GM12865 (cell line): ENCODE measurements at regions not wholly inside any gene's neighbourhood (a gene's known extent, or its start where the extent isn't known, plus 50 kb on each side); places are given as distances from the start of the nearest gene placed in this dataset.
"Not testable (repeated sequence)": the region's sequence is repeated elsewhere in the genome, so short reads cannot be mapped to it uniquely, and the experiment has no call there.

ENCODE experiments used
- DNase-seq: peaks from one replicate; pipeline ENCODE4 v3.0.0; 2010; ENCODE audit warnings: low read depth
- H3K4me3 ChIP-seq: 2 replicates; pipeline ENCODE4 v1.5.1; 2011; ENCODE audit warnings: mild to moderate bottlenecking, low read depth, low read length, control low read depth
- TF ChIP-seq, protein P1 (sequence below): IDR thresholded peaks from 2 replicates; pipeline ENCODE4 v1.5.1; 2011; ENCODE audit warnings: low read length, control low read depth, low read depth, inconsistent platforms; ENCODE audit not compliant: insufficient read depth; ENCODE audit errors: missing control alignments

GRCh38 chr9:19879062-19879461 lies 90.2 kb upstream of the SLC24A2 start:
- no peak for DNase-seq
- H3K4me3 ChIP-seq: no peak overlapping the region
- TF ChIP-seq, protein P1, sequence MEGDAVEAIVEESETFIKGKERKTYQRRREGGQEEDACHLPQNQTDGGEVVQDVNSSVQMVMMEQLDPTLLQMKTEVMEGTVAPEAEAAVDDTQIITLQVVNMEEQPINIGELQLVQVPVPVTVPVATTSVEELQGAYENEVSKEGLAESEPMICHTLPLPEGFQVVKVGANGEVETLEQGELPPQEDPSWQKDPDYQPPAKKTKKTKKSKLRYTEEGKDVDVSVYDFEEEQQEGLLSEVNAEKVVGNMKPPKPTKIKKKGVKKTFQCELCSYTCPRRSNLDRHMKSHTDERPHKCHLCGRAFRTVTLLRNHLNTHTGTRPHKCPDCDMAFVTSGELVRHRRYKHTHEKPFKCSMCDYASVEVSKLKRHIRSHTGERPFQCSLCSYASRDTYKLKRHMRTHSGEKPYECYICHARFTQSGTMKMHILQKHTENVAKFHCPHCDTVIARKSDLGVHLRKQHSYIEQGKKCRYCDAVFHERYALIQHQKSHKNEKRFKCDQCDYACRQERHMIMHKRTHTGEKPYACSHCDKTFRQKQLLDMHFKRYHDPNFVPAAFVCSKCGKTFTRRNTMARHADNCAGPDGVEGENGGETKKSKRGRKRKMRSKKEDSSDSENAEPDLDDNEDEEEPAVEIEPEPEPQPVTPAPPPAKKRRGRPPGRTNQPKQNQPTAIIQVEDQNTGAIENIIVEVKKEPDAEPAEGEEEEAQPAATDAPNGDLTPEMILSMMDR: no peak

DNA sequence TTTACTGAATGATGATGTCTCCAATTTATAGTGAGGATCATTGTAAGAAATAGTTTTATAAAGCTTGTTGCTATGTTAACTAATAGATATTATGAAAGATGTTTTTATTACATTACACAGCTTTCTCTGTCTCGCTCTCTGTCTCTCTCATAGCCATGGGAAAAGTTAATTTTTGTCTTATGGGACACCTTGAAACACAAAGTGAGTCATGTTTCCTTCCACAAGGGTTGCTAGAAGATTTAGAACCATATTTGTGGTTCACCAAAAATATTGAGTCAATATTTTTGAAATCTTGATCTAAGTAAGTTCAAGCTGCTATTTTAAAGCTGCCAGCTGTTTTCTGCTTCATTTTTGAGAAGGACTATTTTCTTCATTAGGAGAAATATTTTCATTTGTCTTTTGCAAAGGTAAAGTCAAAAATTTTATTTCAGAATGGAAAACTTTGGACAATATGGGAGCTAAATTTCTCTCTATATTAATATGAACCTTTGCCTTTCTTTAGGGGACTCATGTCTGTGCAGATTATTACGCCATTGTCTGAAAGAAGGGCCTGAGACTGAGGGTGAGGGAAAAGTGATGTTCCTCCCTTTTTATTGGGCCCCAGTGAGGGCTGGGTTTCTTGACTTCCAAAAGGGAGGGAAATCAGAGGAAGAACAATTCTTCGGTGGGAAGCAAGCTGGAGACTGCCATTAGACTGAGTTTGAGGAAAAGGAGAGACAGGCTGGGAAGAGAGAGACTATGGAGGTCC lies 87.9 kb upstream of the SLC24A2 start:
- no peak overlapping the region for H3K4me3 ChIP-seq
- no peak for DNase-seq
- TF ChIP-seq, protein P1: no peak

- TF ChIP-seq, protein P1: no peak
- no peak for DNase-seq
- no peak overlapping the region for H3K4me3 ChIP-seq
Measured at GRCh38 chr9:19875291-19875920, 86.6 kb upstream of the SLC24A2 start.

DNA sequence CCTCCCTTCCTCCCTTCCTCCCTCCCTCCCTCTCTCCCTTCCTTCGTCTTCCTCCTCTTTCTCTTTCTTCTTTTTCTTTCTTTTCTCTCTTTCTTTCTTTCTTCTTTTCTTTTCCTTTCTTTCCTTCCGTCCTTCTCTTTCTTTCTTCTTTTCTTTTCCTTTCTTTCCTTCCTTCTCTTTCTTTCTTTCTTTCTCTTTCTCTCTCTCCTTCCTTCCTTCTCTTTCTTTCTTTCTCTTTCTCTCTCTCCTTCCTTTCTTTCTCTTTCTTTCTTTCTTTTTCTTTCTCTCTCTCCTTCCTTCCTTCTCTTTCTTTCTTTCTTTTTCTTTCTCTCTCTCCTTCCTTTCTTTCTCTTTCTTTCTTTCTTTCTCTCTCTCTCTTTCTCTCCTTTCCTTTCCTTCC lies 84.4 kb upstream of the SLC24A2 start:
- DNase-seq, H3K4me3 ChIP-seq: not testable (repeated sequence)

DNA sequence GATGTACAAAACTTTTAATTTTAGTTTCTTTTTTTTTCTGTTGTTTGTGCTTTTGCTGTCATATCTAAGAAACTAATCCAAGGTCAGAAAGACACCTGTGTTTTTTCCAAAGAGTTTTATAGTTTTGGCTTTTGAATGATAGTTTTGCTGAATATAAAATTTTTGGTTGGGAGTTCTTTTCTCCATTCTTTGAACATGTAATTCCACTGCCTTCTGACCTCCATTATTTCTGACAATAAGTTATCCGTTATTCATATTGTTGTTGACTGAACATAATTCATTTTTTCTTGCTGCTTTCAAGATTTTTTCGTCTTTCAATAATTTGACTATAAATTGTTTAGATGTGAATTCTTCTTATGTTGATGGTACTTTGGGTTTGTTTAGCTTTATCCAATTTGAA lies 82.2 kb upstream of the SLC24A2 start:
- H3K4me3 ChIP-seq: no peak overlapping the region
- DNase-seq: no peak
- TF ChIP-seq, protein P1: no peak

DNA sequence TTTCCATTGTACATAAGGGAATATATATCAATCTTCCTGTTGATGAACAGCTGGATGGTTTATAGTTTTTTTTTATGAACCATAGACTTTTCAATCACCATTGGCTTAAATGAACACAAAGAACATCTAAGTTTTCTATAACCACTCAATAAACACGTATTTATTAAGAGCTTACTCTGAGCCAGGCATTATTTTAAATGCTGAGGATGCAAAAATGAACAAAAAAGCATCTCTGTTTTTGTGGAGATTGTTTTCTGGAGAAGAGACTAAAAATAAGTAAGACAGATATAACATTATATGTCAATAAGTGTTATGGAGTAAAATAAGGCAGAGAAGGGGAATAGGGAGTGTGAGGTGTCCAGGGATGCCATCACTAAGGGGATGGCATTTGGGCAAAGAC lies 52.1 kb upstream of the SLC24A2 start:
- TF ChIP-seq, protein P1: no peak
- DNase-seq: no peak

More for the DNA sequence above, 52.1 kb upstream of the SLC24A2 start:
- no peak overlapping the region for H3K4me3 ChIP-seq
